GM18873 (cell line): ENCODE measurements at regions not wholly inside any gene's neighbourhood (a gene's known extent, or its start where the extent isn't known, plus 50 kb on each side); places are given as distances from the start of the nearest gene placed in this dataset.
"Not testable (repeated sequence)": the region's sequence is repeated elsewhere in the genome, so short reads cannot be mapped to it uniquely, and the experiment has no call there.

ENCODE experiments used
- ATAC-seq: cut with Tn5 transposase; IDR thresholded peaks from one replicate; pipeline ENCODE4 v1.9.1; 2021; ENCODE audit warnings: mild to moderate bottlenecking, moderate library complexity, moderate number of reproducible peaks; ENCODE audit not compliant: unreplicated experiment, low FRiP score

GRCh38 chr6:54541541-54541940, 233.3 kb downstream of the TINAG start:
- ATAC-seq: no peak

- no peak for ATAC-seq
Observed at GRCh38 chr6:54559136-54559535, 250.9 kb downstream of the TINAG start.

GRCh38 chr6:54564188-54564587, 255.9 kb downstream of the TINAG start:
- not testable (repeated sequence) for ATAC-seq

GRCh38 chr6:54574671-54575070, 266.4 kb downstream of the TINAG start:
- no peak for ATAC-seq

- no peak for ATAC-seq
Observed at GRCh38 chr6:54578261-54578660, 268.3 kb upstream of the FAM83B start.

- no peak for ATAC-seq
Observed at GRCh38 chr6:54579011-54579410, 267.6 kb upstream of the FAM83B start.

GRCh38 chr6:54586251-54586650, 260.3 kb upstream of the FAM83B start:
- ATAC-seq: no peak

GRCh38 chr6:54587277-54587676, 259.3 kb upstream of the FAM83B start:
- no peak for ATAC-seq

- no peak for ATAC-seq
Observed at GRCh38 chr6:54588176-54588575, 258.4 kb upstream of the FAM83B start.

GRCh38 chr6:54595844-54596243, 250.7 kb upstream of the FAM83B start:
- ATAC-seq: no peak

GRCh38 chr6:54598787-54599313, 247.7 kb upstream of the FAM83B start:
- ATAC-seq: no peak

- no peak for ATAC-seq
Observed at GRCh38 chr6:54601600-54602300, 244.8 kb upstream of the FAM83B start.

GRCh38 chr6:54602591-54602990, 244.0 kb upstream of the FAM83B start:
- ATAC-seq: no peak

- ATAC-seq: no peak
Observed at GRCh38 chr6:54609981-54610380, 236.6 kb upstream of the FAM83B start.

GRCh38 chr6:54613596-54613995, 233.0 kb upstream of the FAM83B start:
- no peak for ATAC-seq

- no peak for ATAC-seq
Observed at GRCh38 chr6:54614499-54615195, 231.9 kb upstream of the FAM83B start.

GRCh38 chr6:54617730-54618129, 228.8 kb upstream of the FAM83B start:
- no peak for ATAC-seq

- ATAC-seq: no peak
Observed at GRCh38 chr6:54618572-54618971, 228.0 kb upstream of the FAM83B start.

GRCh38 chr6:54619102-54619501, 227.5 kb upstream of the FAM83B start:
- no peak for ATAC-seq

- ATAC-seq: peak; percentile 87
Observed at GRCh38 chr6:54621285-54621684, 225.3 kb upstream of the FAM83B start.

GRCh38 chr6:54624216-54624615, 222.4 kb upstream of the FAM83B start:
- ATAC-seq: no peak

GRCh38 chr6:54624779-54625178, 221.8 kb upstream of the FAM83B start:
- no peak for ATAC-seq
